CD4-positive, alpha-beta T cell treated with Interleukin-4 for 1 hour (primary cell): ENCODE measurements at regions not wholly inside any gene's neighbourhood (a gene's known extent, or its start where the extent isn't known, plus 50 kb on each side); places are given as distances from the start of the nearest gene placed in this dataset.

Experiments
- DNase-seq, 2 donors: peaks; one replicate each; pipeline ENCODE4 v3.0.0-alpha.2; 2020 to 2022

DNA sequence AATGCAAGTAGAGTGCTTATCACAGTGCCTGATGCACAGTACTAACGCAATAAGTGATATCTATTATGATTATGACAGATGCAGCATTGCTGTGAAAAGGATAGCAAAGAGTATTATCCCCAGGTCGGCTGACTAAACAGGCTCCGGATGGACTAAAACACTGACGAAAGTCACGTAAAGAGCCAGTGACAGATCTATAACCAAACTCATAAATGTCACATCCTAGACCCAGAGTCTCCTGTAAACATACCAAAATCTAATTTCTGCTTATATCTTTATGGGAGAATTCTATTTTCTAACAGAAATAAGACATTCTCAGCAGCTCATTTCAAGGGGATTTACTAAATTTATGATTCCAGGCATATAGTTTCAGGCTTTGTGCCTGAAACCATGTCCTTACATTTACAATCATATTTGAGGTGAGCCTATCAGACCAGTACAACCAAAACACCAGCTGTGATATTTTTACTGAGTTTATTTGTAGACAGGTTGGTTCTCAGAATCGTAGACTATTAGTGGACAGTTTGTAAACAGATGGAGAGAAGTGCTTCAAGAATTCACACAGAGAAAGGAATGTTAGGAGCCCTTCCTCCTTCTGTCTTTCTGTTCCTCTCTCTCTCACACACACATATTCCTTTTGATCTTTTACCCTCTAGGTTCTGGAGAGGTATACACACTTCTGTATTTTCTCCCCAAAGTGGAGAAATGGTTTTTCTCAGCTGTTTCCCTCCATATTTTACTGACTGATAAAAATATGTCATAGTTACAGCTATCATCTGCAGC, 52.4 kb upstream of the WDR26 start:
- DNase-seq: no peak

GRCh38 chr1:224488806-224489499, 54.4 kb upstream of the WDR26 start:
- DNase-seq: no peak

- DNase-seq: no peak
These were observed 55.2 kb upstream of the WDR26 start for GRCh38 chr1:224489534-224490365.

DNA sequence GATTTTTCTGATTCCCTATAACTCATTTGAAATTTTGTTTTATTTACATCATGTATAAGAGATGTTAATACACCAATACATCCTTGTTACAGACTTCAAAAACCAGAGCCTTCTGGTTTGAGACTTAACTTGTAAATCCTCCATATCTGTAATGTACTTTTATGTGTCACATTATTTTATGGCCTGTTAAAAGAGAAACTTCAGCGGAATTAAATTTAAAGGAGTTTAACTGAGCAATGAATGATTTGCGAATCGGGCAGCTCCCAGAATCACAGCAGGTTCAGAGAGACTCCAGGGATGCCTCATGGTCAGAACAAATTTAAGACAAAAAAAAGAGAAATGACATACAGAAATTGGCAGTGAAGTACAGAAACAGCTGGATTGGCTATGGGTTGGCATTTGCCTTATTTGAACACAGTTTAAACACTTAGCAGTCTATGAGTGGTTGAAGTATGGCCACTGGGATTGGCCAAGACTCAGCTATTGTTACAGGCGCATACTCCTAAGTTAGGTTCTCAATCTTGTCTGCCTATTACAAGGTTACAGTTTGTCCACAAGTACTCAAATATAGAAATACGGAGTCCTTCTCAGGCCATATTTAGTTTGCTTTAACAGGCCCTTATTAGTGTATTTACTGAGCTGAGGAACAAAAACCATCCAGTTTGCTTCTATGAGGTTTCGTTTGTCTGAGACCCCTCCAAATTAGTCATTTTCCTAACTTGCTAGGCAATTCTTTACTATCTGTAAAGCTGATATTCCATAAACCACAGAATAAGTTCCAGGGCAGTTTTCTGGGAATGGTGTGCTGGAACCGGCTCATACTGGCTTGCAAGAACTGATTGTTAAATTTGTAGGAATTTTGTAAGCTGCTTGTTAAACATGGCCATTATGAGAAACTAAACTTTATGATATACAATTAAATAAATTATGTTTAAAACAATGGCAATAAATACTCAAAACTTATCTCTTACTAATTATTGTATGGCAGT, 56.2 kb upstream of the WDR26 start:
- DNase-seq: no peak

DNA sequence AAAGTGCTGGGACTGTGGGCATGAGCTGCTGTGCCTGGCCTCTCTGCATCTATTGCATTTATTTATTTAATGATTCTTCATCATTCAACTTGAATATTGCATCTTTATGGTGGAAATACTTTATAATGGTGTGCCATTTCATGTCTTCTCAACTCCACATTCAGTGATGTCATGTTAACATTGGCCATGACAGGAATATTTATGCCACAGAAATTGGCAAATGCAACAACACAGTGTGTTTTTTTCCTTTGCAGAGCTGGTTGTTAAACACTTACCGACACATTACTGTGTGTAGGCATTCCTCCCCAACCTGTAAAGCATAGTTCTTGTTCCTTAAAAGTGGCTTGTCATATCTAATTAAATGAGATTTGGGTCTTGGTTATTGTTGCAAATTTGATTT, 57.4 kb upstream of the WDR26 start:
- no peak for DNase-seq

GRCh38 chr1:224492632-224493031, 58.0 kb upstream of the WDR26 start:
- no peak for DNase-seq

GRCh38 chr1:224493269-224493668, 58.7 kb upstream of the WDR26 start:
- DNase-seq: no peak

DNA sequence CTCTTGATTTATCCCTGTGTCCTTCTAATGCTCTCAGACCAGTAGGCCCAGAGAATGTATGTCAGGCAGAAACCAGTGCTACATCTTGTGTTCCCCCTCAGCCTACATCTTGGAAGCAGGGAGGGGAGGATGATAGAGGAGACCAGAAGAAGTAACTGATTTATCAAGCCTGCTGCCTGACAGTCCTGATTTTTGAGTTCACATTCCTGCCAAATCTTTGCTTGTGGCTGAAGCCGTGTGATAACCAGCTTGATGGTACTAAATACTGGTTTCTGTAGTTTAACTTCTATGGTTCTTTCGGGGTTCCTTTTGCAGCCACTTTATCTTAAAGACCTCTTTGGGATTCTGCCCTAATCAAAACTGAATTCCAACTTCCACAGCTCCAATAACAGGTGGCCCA, 59.7 kb upstream of the WDR26 start:
- DNase-seq: no peak

- DNase-seq: no peak
These were observed 61.3 kb upstream of the WDR26 start for GRCh38 chr1:224495866-224496265.

DNA sequence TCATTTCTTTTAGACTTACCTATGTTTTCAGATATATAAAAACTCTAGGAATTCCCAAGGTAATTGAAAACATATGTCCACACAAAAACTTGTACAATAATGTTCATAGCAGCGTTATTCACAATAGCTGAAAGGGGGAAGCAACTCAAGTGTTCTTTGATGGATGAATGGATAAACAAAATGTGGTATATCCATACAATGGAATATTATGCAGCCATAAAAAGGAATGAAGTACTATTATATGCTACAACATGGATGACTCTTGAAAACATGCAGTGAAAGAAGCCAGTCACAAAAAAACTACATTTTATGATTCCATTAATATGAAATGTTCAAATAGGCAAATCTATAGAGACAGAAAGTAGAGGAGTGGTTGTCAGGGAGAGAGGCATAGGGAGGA, 62.2 kb upstream of the WDR26 start:
- no peak for DNase-seq

GRCh38 chr1:224497714-224498573, 63.3 kb upstream of the WDR26 start:
- peak; percentile 43 to 51 for DNase-seq

DNA sequence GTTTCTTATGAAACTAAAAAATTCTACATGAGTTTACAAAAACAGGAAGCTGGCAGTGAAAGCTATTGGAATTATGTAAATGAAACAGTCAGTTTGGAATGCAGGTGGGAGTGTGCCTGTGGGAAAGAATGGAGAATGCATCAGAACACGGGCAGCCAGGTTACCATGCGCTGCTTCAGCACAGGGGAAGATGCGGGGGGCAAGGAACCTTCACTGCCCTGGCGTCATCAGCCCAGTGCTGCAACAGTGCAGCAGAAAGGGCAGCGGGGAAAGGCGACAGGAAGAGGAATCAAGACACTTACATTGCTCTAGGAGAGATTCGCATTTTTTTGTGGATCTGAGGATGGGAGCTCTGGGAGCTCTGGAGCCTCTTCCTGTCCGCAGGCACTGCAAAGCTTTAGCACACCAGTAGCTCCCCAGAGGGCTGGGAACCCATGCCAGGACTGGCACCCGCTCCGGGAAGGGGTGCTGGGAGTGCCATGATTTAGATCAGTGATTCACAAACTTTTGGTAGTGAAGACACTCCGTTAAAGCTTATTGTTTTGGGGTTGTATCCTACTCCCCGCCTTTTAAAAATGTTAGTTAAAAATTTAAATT, 64.1 kb upstream of the WDR26 start:
- DNase-seq: no peak

DNA sequence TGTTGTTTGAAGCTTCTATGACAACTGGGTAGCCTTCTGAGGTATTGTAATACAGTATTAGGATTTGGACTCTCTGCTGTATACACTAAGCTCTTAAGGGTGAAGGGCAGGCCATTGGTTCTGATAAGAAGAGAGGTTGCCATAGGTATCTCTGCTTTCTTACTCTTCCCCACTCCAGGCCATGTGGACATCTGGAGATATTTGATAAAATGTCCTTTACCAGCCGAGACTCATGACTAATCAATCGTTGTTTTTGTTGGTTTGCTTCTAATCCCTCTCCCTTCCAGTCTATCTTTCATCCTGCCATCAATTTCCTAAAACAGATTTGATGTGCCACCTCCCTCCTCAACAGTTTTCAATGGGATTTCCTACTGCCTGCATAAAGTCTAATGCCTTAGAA, 64.6 kb upstream of the WDR26 start:
- DNase-seq: no peak

DNA sequence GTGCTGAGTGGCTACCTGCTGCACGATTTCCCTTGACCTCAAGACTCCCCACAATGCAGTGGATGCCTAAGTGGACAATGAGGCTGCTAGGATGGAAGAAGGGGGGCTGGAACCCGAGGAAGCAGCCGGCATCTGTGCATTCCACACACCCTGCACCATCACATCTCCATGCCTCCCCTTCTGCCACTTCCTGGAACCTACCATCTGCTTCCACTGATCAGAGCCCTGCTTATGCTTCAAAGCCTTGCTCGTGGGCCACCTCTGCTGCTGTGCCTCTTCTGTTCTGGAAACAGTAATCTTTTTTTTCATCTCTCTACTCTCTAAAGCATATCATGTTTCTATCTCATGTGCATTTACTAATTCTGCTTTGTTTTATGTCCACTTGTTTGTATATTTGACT, 66.2 kb upstream of the WDR26 start:
- DNase-seq: no peak

DNA sequence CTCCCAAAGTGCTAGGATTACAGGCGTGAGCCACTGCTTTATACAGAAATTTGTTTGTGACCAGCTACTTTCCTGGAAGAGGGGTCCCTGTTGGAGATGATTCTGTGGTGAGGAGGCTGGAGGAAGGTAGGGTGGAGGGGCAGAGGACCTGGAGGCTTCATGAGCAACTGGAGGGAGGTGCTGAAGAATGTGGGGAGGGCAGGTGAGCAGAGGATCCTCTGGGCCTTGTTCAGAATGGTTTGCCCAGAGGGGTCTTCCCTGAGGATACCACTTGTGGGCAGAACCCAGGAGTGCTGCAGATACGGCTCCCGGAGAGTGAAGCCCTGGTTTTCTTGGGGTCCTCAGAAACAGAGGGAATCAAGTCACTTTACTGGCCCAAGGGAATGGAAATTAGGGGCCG, 67.2 kb upstream of the WDR26 start:
- no peak for DNase-seq

GRCh38 chr1:224502459-224503160, 68.0 kb upstream of the WDR26 start:
- no peak for DNase-seq

DNA sequence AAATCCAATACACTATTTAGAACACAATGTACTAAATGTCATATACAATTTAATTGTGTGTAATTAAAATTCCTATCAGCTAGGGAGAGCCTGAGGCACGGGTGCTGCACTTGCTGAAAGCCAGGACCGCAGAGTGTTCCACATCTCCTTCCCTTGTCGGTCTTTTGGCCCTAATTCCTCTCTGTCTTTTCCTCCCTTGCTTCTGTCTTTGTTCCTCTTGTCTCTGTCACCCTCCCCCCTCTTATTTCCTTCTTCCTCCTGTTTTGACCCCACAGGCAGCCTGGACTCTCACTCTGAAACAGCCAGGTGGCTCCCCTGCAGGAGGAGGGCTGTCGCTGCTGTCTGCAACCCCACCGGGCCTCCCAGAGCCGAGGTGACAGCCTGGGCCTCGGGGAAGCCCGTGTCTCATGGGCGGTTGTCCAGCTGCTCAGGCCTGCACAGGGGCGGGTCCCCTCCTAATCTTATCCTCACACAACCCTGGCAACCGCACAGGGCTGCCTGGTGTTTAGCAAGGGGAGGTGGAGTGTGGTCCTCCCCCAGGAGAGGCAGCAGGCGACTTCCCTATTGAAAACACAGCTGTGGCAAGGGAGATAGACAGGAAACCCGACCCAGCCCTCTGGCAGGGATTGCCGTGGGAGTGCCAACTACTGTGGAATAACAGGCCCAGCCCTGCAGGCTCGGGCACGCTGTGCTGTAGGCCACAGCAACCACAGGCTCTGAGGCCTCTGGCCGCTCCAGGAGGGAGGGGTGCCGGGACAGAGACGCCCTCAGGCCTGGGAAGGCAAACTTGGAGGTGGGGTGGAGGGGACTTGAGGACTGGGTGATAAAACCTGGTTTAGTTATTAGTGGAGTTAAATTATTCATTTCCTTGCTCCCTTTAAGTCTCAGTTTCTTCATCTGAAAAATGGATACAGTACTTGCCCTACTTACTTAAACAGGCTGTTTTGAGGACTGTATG, 68.8 kb upstream of the WDR26 start:
- DNase-seq: peak in 1 of 2 donors; percentile 36

DNA sequence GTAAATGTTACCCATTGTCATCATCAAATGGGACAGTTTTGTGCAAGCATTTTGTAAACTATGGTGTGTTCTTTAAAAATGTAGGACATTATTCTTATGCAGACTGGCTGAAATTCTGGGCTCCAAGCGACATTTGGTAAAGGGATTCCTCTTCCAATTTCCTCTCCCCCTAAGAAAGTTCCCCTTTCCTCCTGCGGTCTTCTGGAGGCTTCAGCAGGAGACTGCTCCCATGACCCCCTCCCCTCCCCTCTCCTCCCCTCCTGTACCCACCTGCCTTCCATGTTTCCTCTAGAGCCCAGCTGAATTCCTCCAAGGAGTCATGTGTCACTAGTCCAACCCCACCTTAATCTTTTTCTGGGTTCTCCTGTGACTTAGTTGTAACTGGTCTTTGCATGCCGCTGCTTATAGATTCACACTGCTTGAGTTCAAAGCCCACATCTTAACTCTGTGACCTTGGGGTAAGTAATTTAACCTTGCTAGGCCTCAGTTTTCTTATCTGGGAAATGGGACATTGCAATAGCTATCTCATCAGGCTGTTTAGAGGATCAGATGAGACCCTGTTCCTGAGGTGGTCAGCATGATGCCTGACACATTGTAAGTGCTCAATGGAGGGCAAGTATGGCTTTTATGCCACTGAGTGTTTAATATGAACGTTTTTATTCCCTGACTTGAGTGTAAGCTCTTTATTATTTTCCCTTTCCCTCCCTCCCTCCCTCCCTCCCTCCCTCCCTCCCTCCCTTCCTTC, 69.9 kb upstream of the WDR26 start:
- DNase-seq: no peak
